Jurkat, Clone E6-1 (cell line): ENCODE measurements at regions not wholly inside any gene's neighbourhood (a gene's known extent, or its start where the extent isn't known, plus 50 kb on each side); places are given as distances from the start of the nearest gene placed in this dataset.

Experiments
- DNase-seq: peaks from one replicate; pipeline ENCODE4 v3.0.0-alpha.2; 2011; ENCODE audit warnings: low read depth, low spot score
- H3K4me3 ChIP-seq: 2 replicates; pipeline ENCODE4 v1.5.1; 2011; ENCODE audit warnings: mild to moderate bottlenecking, low read length, control low read depth, moderate library complexity

- DNase-seq: no peak
- no peak overlapping the region for H3K4me3 ChIP-seq
These were observed 533.5 kb upstream of the KLF12 start for GRCh38 chr13:74667656-74668203.

- DNase-seq: no peak
- no peak overlapping the region for H3K4me3 ChIP-seq
These were observed 528.7 kb upstream of the KLF12 start for GRCh38 chr13:74662905-74663304.

- H3K4me3 ChIP-seq: no peak overlapping the region
- no peak for DNase-seq
These were observed 527.6 kb upstream of the KLF12 start for GRCh38 chr13:74661851-74662250.

GRCh38 chr13:74657765-74658164, 523.6 kb upstream of the KLF12 start:
- H3K4me3 ChIP-seq: no peak overlapping the region

GRCh38 chr13:74651121-74651520, 516.9 kb upstream of the KLF12 start:
- H3K4me3 ChIP-seq: no peak overlapping the region
- no peak for DNase-seq

More at GRCh38 chr13:74657765-74658164, 523.6 kb upstream of the KLF12 start:
- DNase-seq: no peak

GRCh38 chr13:74647991-74648390, 513.8 kb upstream of the KLF12 start:
- H3K4me3 ChIP-seq: no peak overlapping the region
- DNase-seq: no peak

GRCh38 chr13:74647211-74647610, 513.0 kb upstream of the KLF12 start:
- no peak for DNase-seq
- no peak overlapping the region for H3K4me3 ChIP-seq

GRCh38 chr13:74646091-74646490, 511.9 kb upstream of the KLF12 start:
- no peak for DNase-seq
- H3K4me3 ChIP-seq: no peak overlapping the region

- no peak overlapping the region for H3K4me3 ChIP-seq
- no peak for DNase-seq
These were observed 511.4 kb upstream of the KLF12 start for GRCh38 chr13:74645586-74645985.

GRCh38 chr13:74644229-74644628, 510.0 kb upstream of the KLF12 start:
- DNase-seq: no peak
- no peak overlapping the region for H3K4me3 ChIP-seq

- no peak overlapping the region for H3K4me3 ChIP-seq
- no peak for DNase-seq
These were observed 507.4 kb upstream of the KLF12 start for GRCh38 chr13:74641586-74641985.

- H3K4me3 ChIP-seq: no peak overlapping the region
- DNase-seq: no peak
These were observed 499.5 kb upstream of the KLF12 start for GRCh38 chr13:74633734-74634133.

- no peak overlapping the region for H3K4me3 ChIP-seq
- DNase-seq: no peak
These were observed 495.8 kb upstream of the KLF12 start for GRCh38 chr13:74629985-74630384.

GRCh38 chr13:74625541-74625940, 491.3 kb upstream of the KLF12 start:
- no peak overlapping the region for H3K4me3 ChIP-seq
- no peak for DNase-seq

- no peak overlapping the region for H3K4me3 ChIP-seq
- no peak for DNase-seq
These were observed 489.6 kb upstream of the KLF12 start for GRCh38 chr13:74623761-74624160.

GRCh38 chr13:74622284-74622683, 488.1 kb upstream of the KLF12 start:
- no peak for DNase-seq
- H3K4me3 ChIP-seq: no peak overlapping the region

GRCh38 chr13:74620711-74621110, 486.5 kb upstream of the KLF12 start:
- no peak for DNase-seq
- no peak overlapping the region for H3K4me3 ChIP-seq

- DNase-seq: no peak
- H3K4me3 ChIP-seq: no peak overlapping the region
These were observed 486.1 kb upstream of the KLF12 start for GRCh38 chr13:74620308-74620707.

GRCh38 chr13:74597526-74597925, 463.3 kb upstream of the KLF12 start:
- no peak for DNase-seq
- no peak overlapping the region for H3K4me3 ChIP-seq

- no peak for DNase-seq
These were observed 462.5 kb upstream of the KLF12 start for GRCh38 chr13:74596691-74597090.

GRCh38 chr13:74593688-74594087, 459.5 kb upstream of the KLF12 start:
- DNase-seq: no peak
- H3K4me3 ChIP-seq: no peak overlapping the region

More at GRCh38 chr13:74596691-74597090, 462.5 kb upstream of the KLF12 start:
- no peak overlapping the region for H3K4me3 ChIP-seq

GRCh38 chr13:74586847-74587246, 452.6 kb upstream of the KLF12 start:
- no peak for DNase-seq
- no peak overlapping the region for H3K4me3 ChIP-seq
